Endometrium (tissue), 2 donors: ENCODE measurements at regions not wholly inside any gene's neighbourhood (a gene's known extent, or its start where the extent isn't known, plus 50 kb on each side); places are given as distances from the start of the nearest gene placed in this dataset.
"Not testable (repeated sequence)": the region's sequence is repeated elsewhere in the genome, so short reads cannot be mapped to it uniquely, and the experiment has no call there.

Experiments
- FAIRE-seq: peaks from 2 replicates; lab custom pipeline; 2012; peaks lifted over from hg19 to GRCh38; lab: Jason Lieb, UNC
- donor health status: control.
- donor health status: control.

- FAIRE-seq = no peak
These were observed 237.2 kb downstream of the TOX3 start for GRCh38 chr16:52309446-52310416.

GRCh38 chr16:52308051-52308450 lies 238.9 kb downstream of the TOX3 start:
- FAIRE-seq = no peak

DNA sequence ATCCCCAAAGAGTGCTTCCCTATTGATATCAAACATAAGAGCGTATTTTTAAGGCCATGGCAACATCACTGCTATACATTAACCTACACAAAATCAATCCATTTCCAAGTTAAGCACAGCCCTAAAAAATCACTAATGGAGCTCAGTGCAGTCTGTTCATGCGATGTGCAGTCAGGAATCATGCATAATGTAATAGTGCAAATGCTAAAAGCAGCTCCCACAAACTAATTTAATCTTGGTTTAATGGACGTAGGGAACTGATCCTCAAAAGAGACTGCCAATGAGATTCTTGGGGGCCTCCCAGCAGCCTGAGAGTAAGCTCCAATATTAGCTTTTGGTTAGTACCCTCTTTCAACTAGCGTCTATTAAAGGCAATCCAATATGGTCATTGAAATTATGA lies 245.9 kb downstream of the TOX3 start:
- FAIRE-seq = no peak

DNA sequence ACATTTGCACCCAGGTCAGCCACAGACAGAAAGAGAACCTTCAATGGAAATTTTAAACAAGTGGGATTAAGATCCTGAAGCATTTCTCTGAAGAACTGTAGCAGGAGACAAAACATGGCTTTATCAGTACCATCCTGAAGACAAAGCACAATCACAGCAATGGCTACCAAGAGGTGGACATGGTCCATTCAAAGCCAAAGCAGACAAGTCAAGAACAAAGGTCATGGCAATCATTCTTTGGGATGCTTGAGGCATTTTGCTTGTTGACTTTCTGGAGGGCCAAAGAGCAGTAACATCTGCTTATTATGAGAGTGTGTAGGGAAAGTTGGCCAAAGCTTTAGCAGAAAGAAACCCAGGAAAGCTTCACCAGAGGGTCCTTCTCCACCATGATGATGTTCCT lies 248.2 kb downstream of the TOX3 start:
- FAIRE-seq = no peak

DNA sequence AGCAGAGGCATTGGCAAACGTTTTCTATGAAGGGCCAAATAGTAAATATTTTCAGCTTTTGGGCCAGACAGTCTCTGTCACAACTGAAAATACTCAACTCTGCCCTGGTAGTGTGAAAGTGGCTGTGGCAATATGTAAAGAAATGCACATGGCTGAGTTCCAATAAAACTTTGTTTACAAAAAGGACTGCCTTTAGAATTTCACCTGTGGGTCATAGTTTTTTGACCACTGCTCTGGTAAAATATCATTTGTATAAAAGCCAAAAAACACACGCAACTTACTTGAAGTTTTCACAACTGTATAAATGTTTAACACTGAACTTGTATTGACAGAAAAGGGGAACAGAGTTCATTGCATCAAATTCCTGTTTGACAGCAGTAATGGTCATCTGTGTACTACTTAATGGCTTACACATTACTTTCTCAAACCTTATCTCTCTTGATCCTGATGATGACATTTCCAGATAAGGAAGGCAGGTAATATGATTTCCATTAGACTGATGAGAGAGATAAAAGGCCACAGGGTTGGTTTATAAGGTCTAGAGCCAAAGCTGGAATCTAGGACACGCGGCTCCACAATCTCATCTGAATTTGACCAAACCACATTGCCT lies 250.1 kb downstream of the TOX3 start:
- not testable (repeated sequence) for FAIRE-seq

- no peak for FAIRE-seq
These were observed 250.9 kb downstream of the TOX3 start for GRCh38 chr16:52296076-52296475.

- FAIRE-seq = no peak
These were observed 252.3 kb downstream of the TOX3 start for GRCh38 chr16:52294660-52295059.

- no peak for FAIRE-seq
These were observed 253.7 kb downstream of the TOX3 start for GRCh38 chr16:52293204-52293603.

GRCh38 chr16:52283584-52284375 lies 263.2 kb downstream of the TOX3 start:
- FAIRE-seq = no peak

DNA sequence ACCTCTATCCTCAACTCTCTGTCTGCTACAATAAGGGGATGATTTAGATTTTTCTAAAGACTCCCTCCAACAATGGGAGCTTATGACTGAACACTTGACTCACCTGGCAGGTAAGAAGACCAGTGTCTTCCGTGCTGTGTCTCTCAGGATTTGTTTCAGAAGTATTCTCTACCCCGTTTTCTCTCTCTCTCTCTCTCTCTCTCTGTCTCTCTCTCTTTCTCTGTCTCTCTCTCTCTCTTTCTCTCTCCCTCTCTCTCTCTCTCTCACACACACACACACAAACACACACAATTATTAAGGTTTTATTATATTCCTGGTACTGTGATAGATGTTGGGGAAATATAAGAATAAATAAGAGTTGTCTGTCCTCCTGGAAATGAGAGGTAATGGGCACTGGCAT lies 263.9 kb downstream of the TOX3 start:
- FAIRE-seq = no peak

DNA sequence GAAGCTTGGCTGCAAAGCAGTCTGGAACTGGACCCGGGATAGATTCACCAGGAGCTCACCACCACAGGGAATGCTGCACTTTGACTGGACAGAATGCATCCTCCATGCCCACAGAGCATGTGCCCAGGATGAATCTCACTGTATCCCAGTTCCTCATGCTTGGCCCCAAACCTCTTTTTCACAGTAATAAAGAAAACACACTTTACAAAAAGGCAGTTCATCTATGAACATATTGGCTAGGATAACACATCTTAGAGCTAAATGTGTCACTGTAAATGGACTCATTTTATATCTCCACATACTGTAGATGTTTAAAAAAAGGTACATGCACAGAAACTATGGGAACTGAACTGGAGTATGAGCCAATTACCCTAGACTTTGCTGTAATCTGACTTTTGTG lies 266.9 kb downstream of the TOX3 start:
- no peak for FAIRE-seq

DNA sequence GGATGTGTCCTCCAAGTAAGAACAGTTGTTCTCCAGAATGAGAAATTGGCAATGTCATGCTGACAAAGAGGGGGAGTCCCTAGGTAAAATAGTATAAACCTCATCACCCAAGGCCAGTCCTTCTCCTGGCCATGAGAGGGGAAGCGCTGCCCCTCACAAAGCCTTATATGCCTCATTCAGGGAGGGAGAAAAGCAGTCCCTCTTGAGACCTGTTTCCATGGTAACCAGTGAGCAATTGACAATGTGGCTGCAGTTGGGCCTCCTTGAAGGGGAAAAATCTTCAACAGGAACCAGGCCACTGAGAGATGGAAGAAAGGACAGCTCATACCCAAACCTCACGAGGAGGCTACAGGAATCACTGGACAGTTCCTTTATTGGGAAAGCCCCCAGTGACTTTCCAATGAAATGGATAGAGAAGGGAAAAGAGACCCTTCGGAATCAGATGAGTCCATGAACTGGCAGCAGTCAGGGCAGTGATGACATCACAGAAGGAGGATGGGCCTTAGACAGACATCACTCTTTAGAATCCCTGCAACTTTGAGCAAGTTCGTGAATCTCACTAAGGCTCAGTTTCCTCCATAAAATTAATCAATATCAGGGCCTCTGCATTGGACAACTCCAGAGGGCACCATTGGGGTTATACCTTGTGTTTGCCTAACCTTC lies 275.7 kb downstream of the TOX3 start:
- FAIRE-seq = no peak

GRCh38 chr16:52265446-52265861 lies 281.5 kb downstream of the TOX3 start:
- no peak for FAIRE-seq

DNA sequence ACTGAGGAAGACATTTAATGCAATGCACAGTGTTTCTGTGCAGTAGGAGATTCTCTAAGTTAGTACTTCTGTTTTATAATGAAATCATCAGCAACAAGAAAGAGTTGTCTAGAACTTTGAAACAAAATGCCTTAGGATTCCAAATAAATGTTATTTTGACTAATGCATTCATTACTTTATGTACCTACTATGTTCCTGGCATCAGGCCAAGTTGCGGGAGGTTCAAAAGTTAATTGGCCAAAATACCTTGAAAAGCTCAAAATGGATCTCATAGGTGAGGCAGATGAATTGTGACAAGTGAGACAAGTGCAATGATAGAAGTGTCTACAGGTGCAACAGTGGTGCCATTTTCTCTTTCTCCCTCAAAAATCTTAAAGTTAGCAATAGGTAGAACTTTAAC lies 289.4 kb downstream of the TOX3 start:
- no peak for FAIRE-seq

- FAIRE-seq = no peak
These were observed 290.4 kb downstream of the TOX3 start for GRCh38 chr16:52256310-52257078.

DNA sequence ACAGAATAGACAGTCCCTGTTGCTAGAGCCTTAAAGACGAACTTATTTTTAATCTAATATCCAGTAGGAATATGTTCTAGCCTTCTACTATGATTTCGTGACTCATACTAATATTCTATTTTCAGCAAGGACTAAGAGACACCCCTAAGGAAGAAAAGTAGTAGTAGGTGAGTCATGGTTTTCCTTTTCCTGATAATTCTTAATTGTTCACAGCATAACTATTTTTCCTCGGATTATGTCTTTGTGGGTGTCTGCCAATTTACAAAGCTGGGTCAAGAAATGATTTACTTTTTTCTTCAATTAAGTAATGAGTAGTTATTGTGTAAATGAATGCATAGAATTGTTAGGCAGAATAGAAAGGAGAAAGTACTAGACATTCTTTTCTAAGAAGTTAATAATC lies 292.2 kb downstream of the TOX3 start:
- no peak for FAIRE-seq

- FAIRE-seq = no peak
These were observed 294.3 kb downstream of the TOX3 start for GRCh38 chr16:52252680-52253079.

- FAIRE-seq = no peak
These were observed 295.4 kb downstream of the TOX3 start for GRCh38 chr16:52251495-52251894.

- FAIRE-seq = no peak
These were observed 299.2 kb downstream of the TOX3 start for GRCh38 chr16:52247737-52248136.

DNA sequence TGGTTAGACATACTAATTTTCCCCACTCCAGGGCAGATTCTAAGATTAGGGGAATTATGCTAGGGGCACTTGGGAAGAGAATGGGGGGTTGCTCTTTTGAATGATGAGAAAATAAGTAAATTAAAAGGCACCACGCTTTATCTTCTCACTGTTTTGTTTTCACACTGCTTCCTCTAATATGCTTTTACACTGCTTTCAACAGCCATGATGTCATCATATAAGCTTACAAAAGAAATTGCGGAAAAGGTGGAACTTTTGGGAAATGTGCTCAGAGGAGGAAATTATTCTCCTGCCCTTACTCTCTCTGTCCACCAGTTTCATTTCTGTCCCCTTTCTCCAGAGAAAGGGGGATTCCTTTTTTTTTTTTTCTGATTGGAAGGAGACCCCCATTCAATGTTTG lies 308.2 kb downstream of the TOX3 start:
- FAIRE-seq = no peak

DNA sequence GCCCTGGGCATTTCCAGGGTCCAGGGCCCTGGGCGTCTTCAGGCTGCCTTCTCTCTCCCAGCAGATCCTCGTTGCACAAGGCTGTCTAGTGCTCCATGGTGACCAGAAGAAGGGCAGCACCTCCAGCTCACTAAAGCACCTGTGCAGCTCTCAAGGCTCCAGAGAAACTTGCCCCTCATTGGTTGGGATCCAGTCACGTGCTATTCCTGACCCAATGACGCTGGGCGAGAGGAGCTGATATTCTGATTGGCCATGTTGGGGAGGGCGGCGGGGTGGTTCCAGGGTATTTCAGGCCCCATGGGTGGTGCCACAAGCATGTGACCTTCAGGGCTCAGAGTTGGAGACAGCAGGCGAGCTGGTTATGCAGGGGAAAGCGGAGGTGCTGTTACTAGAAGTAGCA lies 309.1 kb downstream of the TOX3 start:
- FAIRE-seq = no peak
